T-cell (primary cell): ENCODE measurements at regions not wholly inside any gene's neighbourhood (a gene's known extent, or its start where the extent isn't known, plus 50 kb on each side); places are given as distances from the start of the nearest gene placed in this dataset.

Experiments
- ATAC-seq, 4 experiments: fragments of 200-7000 bp in 3 of 4; fragments of 150-1000 bp in 1 of 4; cut with Tn5 transposase; replicated peaks in 1 of 4; 1 replicate in 3 of 4; 2 replicates in 1 of 4; pipeline ENCODE4 v1.10.0; 2021; ENCODE audit warnings: moderate library complexity in 3 of 4, mild to moderate bottlenecking in 2 of 4, moderate number of reproducible peaks in 1 of 4
- CTCF ChIA-PET, 2 donors: fragments of 300-600 bp; sonication (Branson Sonifier 250); formaldehyde crosslinking; loops; one replicate each; lab custom pipeline; 2022; ENCODE audit warnings: antibody characterized with exemption in 2 of 2; lab: Charles Lee
- POLR2A ChIA-PET, 2 donors: fragments of 300-600 bp; sonication (Branson Sonifier 250); formaldehyde crosslinking; loops; one replicate each; lab custom pipeline; 2022; ENCODE audit warnings: antibody characterized with exemption in 2 of 2; lab: Charles Lee
- DNase-seq, 35 experiments: peaks; one replicate each; pipeline versions ENCODE4 v3.0.0 to v3.0.0-alpha.2; 2013 to 2023
- H3K27ac ChIP-seq: one replicate; pipeline ENCODE4 v1.5.1; 2013; ENCODE audit warnings: low read length
- H3K27me3 ChIP-seq, 2 experiments: replicated peaks in 1 of 2; 1 replicate in 1 of 2; 2 replicates in 1 of 2; pipeline versions ENCODE4 v1.6.1 to v1.7.0; 2013; ENCODE audit warnings: low read length in 1 of 2, mixed read lengths in 1 of 2; ENCODE audit not compliant: control insufficient read depth in 2 of 2, insufficient read depth in 2 of 2; ENCODE audit errors: extremely low read depth in 1 of 2
- H3K36me3 ChIP-seq, 2 donors: 1 replicate in 1 of 2; 2 replicates in 1 of 2; pipeline versions ENCODE4 v1.6.1 to v1.7.0; 2013; ENCODE audit warnings: low read length in 1 of 2; ENCODE audit not compliant: control insufficient read depth in 2 of 2, insufficient read depth in 1 of 2; ENCODE audit errors: extremely low read depth in 1 of 2
- H3K4me1 ChIP-seq, 2 experiments: 1 replicate in 1 of 2; 2 replicates in 1 of 2; pipeline versions ENCODE4 v1.6.1 to v1.7.0; 2013; ENCODE audit warnings: low read length in 2 of 2, mixed read lengths in 1 of 2; ENCODE audit not compliant: insufficient read depth in 2 of 2, control insufficient read depth in 1 of 2; ENCODE audit errors: extremely low read depth in 1 of 2
- H3K4me3 ChIP-seq, 2 donors: 1 replicate in 1 of 2; 2 replicates in 1 of 2; pipeline versions ENCODE4 v1.5.1 to v1.7.0; 2013; ENCODE audit warnings: mild to moderate bottlenecking in 2 of 2, low read length in 1 of 2, moderate library complexity in 1 of 2; ENCODE audit not compliant: control insufficient read depth in 1 of 2; ENCODE audit errors: extremely low read depth in 1 of 2
- H3K9me3 ChIP-seq: 2 replicates; pipeline ENCODE4 v1.7.0; 2013
- H3K27ac Mint-ChIP-seq, 2 donors: one replicate each; pipeline ENCODE4 v1.8.0; 2020 to 2021; ENCODE audit warnings: mild to moderate bottlenecking in 2 of 2, mixed read lengths in 2 of 2
- H3K27me3 Mint-ChIP-seq, 2 donors: one replicate each; pipeline ENCODE4 v1.8.0; 2021 to 2022; ENCODE audit warnings: mixed read lengths in 2 of 2
- H3K36me3 Mint-ChIP-seq: one replicate; pipeline ENCODE4 v1.8.0; 2021; ENCODE audit warnings: mixed read lengths
- H3K4me1 Mint-ChIP-seq, 3 donors: one replicate each; pipeline ENCODE4 v1.8.0; 2020 to 2022; ENCODE audit warnings: mixed read lengths in 3 of 3, mild to moderate bottlenecking in 1 of 3
- H3K4me3 Mint-ChIP-seq, 3 donors: one replicate each; pipeline ENCODE4 v1.8.0; 2020 to 2022; ENCODE audit warnings: mild to moderate bottlenecking in 3 of 3, mixed read lengths in 3 of 3, moderate library complexity in 3 of 3
- H3K9me3 Mint-ChIP-seq, 3 donors: one replicate each; pipeline ENCODE4 v1.8.0; 2020 to 2022; ENCODE audit warnings: mixed read lengths in 3 of 3
- whole genome bisulfite sequencing: methylation state at CpG from one replicate; pipeline ENCODE4 v1.1.5; 2013; ENCODE audit warnings: missing lambda C conversion rate; ENCODE audit not compliant: insufficient coverage; 5-methylcytosine and 5-hydroxymethylcytosine counted together

GRCh38 chr1:208803011-208803811, 559.0 kb upstream of the PLXNA2 start:
- Mint-ChIP-seq H3K9me3 (peaks cover 0 to 9% (median 7%) of the 10 kb centered on the region in 3 donors), H3K27ac (no peak overlapping the region), H3K4me3 (no peak overlapping the region), H3K36me3 (no peaks in the 10 kb centered on the region), H3K4me1 (no peaks in the 10 kb centered on the region), H3K27me3 (peaks cover 0 to 3% of the 10 kb centered on the region in 2 donors)
- no peaks in the 10 kb centered on the region for H3K9me3 ChIP-seq
- ChIA-PET POLR2A (interaction anchor here in 1 of 2 donors (0.6 kb wide), 1 partner anchor 75 kb away, joined by 5 read pairs; no protein-coding TSS in a partner anchor), CTCF (no interaction called here)
- no peaks in the 10 kb centered on the region for H3K36me3 ChIP-seq
- no peaks in the 10 kb centered on the region for H3K4me1 ChIP-seq
- no peaks in the 10 kb centered on the region for H3K27me3 ChIP-seq
- no peak overlapping the region for H3K4me3 ChIP-seq
- WGBS: 56% methylated on average over 3 of the region's 9 CpGs
- DNase-seq (no peak), ATAC-seq (no peak)
- no peak overlapping the region for H3K27ac ChIP-seq

- no peaks in the 10 kb centered on the region for H3K4me1 Mint-ChIP-seq
- H3K27me3 ChIP-seq: no peaks in the 10 kb centered on the region
- no peak overlapping the region for H3K4me3 Mint-ChIP-seq
- POLR2A ChIA-PET: no interaction called here
- H3K9me3 Mint-ChIP-seq: peaks cover 0 to 18% (median 7%) of the 10 kb centered on the region in 3 donors
- no peaks in the 10 kb centered on the region for H3K4me1 ChIP-seq
- no peaks in the 10 kb centered on the region for H3K36me3 ChIP-seq
- 88% methylated on average over 1 of the region's 4 CpGs for WGBS
- H3K4me3 ChIP-seq: no peak overlapping the region
- H3K27ac ChIP-seq: no peak overlapping the region
- DNase-seq: no peak
- no peak overlapping the region for H3K27ac Mint-ChIP-seq
- CTCF ChIA-PET: no interaction called here
- H3K27me3 Mint-ChIP-seq: peaks cover 3 to 7% of the 10 kb centered on the region in 2 donors
- no peaks in the 10 kb centered on the region for H3K9me3 ChIP-seq
- H3K36me3 Mint-ChIP-seq: no peaks in the 10 kb centered on the region
- no peak for ATAC-seq
These were observed 563.4 kb upstream of the PLXNA2 start for GRCh38 chr1:208807446-208808127.

GRCh38 chr1:208808301-208808700, 564.1 kb upstream of the PLXNA2 start:
- Mint-ChIP-seq H3K27me3 (peaks cover 3 to 7% of the 10 kb centered on the region in 2 donors), H3K9me3 (peaks cover 0 to 18% (median 7%) of the 10 kb centered on the region in 3 donors), H3K27ac (no peak overlapping the region), H3K36me3 (no peaks in the 10 kb centered on the region), H3K4me3 (no peak overlapping the region), H3K4me1 (no peaks in the 10 kb centered on the region)
- no peak overlapping the region for H3K27ac ChIP-seq
- ChIA-PET CTCF (no interaction called here), POLR2A (no interaction called here)
- no CpG with 5 or more reads among the region's 1 CpG for WGBS
- no peak for DNase-seq
- no peak overlapping the region for H3K4me3 ChIP-seq
- ATAC-seq: no peak
- H3K36me3 ChIP-seq: no peaks in the 10 kb centered on the region
- H3K4me1 ChIP-seq: no peaks in the 10 kb centered on the region
- H3K9me3 ChIP-seq: no peaks in the 10 kb centered on the region
- no peaks in the 10 kb centered on the region for H3K27me3 ChIP-seq

GRCh38 chr1:208809876-208810275, 565.7 kb upstream of the PLXNA2 start:
- H3K36me3 ChIP-seq: no peaks in the 10 kb centered on the region
- no peak for DNase-seq
- Mint-ChIP-seq H3K4me3 (no peak overlapping the region), H3K36me3 (no peaks in the 10 kb centered on the region), H3K4me1 (no peaks in the 10 kb centered on the region), H3K9me3 (peaks cover 0 to 13% (median 2%) of the 10 kb centered on the region in 3 donors), H3K27ac (no peak overlapping the region), H3K27me3 (peaks cover 3 to 7% of the 10 kb centered on the region in 2 donors)
- WGBS: no CpG with 5 or more reads among the region's 3 CpGs
- ChIA-PET POLR2A (no interaction called here), CTCF (no interaction called here)
- no peak overlapping the region for H3K4me3 ChIP-seq
- H3K9me3 ChIP-seq: no peaks in the 10 kb centered on the region
- no peak overlapping the region for H3K27ac ChIP-seq
- no peaks in the 10 kb centered on the region for H3K4me1 ChIP-seq
- ATAC-seq: no peak
- no peaks in the 10 kb centered on the region for H3K27me3 ChIP-seq

- Histone ChIP-seq H3K36me3 (no peaks in the 10 kb centered on the region), H3K27ac (no peak overlapping the region), H3K27me3 (no peaks in the 10 kb centered on the region), H3K4me1 (no peaks in the 10 kb centered on the region), H3K4me3 (no peak overlapping the region), H3K9me3 (no peaks in the 10 kb centered on the region)
- ATAC-seq (no peak), DNase-seq (no peak)
- Mint-ChIP-seq H3K36me3 (no peaks in the 10 kb centered on the region), H3K9me3 (peaks cover 0 to 14% (median 0%) of the 10 kb centered on the region in 3 donors), H3K27me3 (peaks cover 2 to 12% of the 10 kb centered on the region in 2 donors), H3K27ac (no peak overlapping the region), H3K4me3 (no peak overlapping the region), H3K4me1 (no peaks in the 10 kb centered on the region)
- CTCF ChIA-PET: no interaction called here
- 94% methylated on average over 2 of the region's 8 CpGs for WGBS
- POLR2A ChIA-PET: no interaction called here
These were observed 574.7 kb upstream of the PLXNA2 start for GRCh38 chr1:208818770-208819445.

GRCh38 chr1:208820580-208821212, 576.5 kb upstream of the PLXNA2 start:
- DNase-seq (no peak), ATAC-seq (no peak)
- no peaks in the 10 kb centered on the region for H3K9me3 ChIP-seq
- Mint-ChIP-seq H3K9me3 (peaks cover 0 to 14% (median 0%) of the 10 kb centered on the region in 3 donors), H3K4me1 (no peaks in the 10 kb centered on the region), H3K27me3 (peaks cover 2 to 16% of the 10 kb centered on the region in 2 donors), H3K27ac (no peak overlapping the region), H3K36me3 (no peaks in the 10 kb centered on the region), H3K4me3 (no peak overlapping the region)
- no peak overlapping the region for H3K27ac ChIP-seq
- H3K4me3 ChIP-seq: no peak overlapping the region
- no peaks in the 10 kb centered on the region for H3K27me3 ChIP-seq
- ChIA-PET POLR2A (no interaction called here), CTCF (no interaction called here)
- H3K4me1 ChIP-seq: no peaks in the 10 kb centered on the region
- H3K36me3 ChIP-seq: no peaks in the 10 kb centered on the region
- 0% methylated on average over 1 of the region's 2 CpGs for WGBS
